GM19395 (cell line): ENCODE measurements at regions not wholly inside any gene's neighbourhood (a gene's known extent, or its start where the extent isn't known, plus 50 kb on each side); places are given as distances from the start of the nearest gene placed in this dataset.
"Not testable (repeated sequence)": the region's sequence is repeated elsewhere in the genome, so short reads cannot be mapped to it uniquely, and the experiment has no call there.

Experiments
- ATAC-seq: cut with Tn5 transposase; IDR thresholded peaks from one replicate; pipeline ENCODE4 v1.9.1; 2021; ENCODE audit warnings: mild to moderate bottlenecking, moderate library complexity; ENCODE audit not compliant: unreplicated experiment

DNA sequence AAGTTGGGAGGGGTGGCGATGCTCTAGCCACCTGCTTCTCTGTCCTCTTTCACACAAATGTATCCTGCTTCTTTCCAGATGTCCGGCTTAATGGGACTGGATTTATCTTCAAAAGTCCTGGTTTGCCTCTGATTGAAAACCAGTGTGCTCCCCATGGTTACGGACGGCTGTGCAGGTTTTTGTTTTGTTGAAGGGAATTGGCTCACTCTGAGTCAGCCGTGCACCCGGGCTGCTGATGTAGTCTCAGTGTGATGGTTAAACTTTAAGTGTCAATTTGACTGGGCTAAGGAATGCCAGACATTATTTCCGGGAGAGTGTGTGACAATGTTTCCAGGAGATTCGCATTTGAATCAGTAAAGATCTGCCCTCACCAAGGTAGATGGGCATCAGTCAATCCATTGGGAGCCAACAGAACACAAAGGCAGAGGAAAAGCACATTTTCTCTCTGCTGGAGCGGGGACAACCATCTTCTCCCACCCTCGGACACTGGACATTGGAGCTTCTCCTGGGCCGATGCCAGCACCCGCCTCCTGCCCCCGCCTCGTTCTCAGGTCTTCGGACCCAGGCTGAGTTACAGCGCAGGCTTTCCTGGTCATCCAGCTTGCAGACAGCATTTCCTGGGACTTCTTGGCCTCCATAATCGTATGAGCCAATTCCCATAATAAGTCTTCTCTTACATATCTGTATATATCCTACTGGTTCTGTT lies 126.9 kb upstream of the TNRC6C start:
- ATAC-seq = no peak

- ATAC-seq = no peak
Measured at GRCh38 chr17:77832180-77832560, 126.3 kb upstream of the TNRC6C start.

DNA sequence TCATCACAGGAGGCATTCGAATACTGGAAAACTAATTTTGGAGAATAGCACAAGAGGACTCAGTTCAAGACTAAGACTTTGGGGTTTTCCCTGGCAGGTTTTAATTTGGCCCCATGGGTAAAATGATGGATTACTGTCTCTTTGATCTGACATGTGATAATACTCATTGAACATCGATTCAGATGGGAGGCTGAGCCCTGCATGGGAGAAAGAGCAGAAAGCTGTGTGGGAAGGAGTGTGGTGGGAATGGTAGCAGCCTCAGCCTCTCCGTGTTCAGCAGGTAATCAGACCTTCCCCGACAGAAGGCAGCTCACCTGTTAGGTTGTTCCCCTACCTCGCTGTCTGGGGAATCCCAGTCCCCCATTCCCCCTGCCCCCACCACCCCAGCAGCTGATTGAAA lies 124.7 kb upstream of the TNRC6C start:
- ATAC-seq = no peak

DNA sequence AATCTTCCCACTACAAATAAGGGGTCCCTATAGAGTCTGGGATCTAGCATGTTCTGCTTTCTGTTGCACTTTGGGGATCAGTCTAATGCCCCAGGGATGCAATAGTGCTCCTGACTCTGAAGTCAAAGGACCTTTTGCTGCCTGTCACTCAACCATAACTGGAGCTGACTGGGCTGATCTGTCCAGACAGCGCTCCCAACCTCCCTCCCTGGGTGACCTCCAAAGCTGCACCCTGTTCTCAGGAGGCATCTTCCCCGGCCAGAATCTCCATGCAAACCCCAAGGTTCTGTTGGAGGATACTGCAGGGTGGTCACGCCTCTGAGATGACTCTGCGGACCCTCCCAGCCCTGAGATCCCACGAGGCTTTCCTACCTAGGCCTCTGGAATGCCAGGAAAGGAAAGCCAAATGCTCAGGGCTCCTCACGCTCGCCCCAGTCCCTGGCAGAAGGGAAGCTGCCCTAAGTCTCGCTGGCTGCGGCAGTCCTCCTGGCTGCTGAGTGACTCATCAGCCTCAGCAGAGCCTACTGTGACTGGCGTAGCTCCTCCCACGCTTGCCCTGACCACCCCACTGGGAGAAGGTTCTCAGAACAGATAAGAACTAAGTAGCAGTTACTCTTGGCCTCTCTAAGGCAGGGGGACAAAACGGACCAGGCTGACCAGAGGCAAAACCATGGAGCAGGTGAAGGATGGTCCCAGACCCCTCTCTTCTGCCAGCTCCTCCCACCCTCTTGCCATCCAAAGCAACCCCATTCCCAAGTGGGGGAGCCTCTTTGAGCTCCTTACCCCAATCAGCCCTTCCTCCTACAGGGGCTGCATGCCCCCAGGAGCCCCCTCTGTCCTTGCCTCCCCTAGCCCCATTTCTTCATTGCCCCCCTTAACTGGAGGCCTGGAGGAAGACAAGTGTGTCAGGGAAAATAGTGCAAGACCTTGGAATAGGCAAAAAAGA lies 124.1 kb upstream of the TNRC6C start:
- ATAC-seq = no peak

DNA sequence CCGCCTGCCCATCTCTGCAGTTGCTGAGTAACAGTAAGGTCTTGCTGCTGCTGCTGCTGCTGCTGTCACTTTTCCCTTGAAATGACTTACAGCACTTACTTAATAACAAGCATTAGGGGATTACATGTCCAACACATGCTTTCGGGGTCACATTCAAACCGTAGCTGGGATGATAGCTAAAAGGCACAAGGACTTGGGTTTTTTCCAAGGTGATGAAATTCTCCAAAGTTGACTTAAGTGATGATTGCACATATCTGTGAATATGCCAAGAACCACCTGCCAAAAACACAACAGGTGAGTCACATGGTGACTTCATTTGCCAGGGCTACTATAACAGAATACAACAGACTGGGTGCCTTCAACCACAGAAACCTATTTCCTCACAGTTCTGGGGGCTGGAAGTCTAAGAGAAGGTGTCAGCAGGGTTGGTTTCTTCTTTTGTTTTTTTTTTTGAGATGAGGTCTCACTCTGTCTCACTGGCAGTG lies 121.9 kb upstream of the TNRC6C start:
- no peak for ATAC-seq

DNA sequence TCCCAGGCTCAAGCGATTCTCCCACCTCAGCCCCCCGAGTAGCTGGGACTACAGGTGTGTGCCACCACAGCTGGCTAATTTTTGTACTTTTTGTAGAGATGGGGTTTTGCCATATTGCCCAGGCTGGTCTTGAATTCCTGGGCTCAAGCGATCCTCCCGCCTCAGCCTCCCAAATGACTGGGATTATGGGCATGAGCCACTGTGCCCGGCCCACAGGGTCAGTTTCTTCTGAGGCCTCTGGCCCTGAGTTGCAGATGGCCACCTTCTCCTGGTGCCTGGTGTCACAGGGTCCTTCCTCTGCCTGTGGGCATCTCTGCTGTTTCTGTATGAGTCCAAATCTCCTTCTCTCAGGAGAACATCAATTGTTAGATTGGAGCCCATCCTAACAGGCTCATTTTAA lies 121.4 kb upstream of the TNRC6C start:
- not testable (repeated sequence) for ATAC-seq

- ATAC-seq = no peak
Measured at GRCh38 chr17:77837917-77838316, 120.6 kb upstream of the TNRC6C start.

DNA sequence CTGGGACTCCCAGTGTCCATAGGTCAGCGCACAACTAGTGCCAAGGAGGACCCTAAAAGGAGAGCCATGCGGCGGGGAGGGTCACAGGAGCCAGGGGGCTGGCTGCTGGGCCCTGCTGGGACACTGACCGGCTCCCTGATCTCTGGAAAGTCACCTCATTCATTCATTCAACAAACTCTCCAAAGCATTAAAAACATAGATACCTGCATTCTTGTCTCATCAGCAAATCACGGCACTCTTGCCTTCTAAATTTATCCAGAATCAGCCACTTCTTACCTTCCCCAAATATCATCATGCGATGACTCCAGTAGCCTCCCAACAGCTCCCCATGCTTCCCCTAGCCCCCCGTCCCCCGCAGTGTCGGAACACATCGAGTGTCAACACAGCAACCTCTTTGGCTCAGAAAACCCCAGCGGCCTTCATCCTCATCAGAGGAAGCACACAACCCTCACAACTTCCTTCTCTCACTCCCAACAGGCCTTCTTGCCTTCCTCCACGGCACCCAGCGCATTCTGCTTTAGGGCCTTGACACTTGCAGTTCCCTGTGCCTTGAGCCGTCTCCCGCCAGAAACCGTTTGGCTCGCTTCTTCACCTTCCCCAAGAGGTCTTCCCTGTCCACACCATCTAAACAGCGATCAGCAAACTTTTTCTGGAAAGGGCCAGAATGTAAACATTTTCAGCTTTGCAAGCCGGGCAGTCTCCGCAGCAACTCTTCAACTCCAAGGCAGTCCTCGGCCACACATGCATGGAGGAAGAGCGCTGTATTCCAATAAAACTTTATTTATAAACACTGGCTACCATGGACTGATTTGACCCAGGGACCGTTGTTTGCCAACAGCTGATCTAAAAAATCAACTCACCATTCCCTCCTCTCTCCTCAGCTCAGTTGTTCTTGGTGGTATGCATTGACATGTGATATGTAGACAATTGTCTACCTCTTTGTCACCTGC lies 119.5 kb upstream of the TNRC6C start:
- no peak for ATAC-seq

DNA sequence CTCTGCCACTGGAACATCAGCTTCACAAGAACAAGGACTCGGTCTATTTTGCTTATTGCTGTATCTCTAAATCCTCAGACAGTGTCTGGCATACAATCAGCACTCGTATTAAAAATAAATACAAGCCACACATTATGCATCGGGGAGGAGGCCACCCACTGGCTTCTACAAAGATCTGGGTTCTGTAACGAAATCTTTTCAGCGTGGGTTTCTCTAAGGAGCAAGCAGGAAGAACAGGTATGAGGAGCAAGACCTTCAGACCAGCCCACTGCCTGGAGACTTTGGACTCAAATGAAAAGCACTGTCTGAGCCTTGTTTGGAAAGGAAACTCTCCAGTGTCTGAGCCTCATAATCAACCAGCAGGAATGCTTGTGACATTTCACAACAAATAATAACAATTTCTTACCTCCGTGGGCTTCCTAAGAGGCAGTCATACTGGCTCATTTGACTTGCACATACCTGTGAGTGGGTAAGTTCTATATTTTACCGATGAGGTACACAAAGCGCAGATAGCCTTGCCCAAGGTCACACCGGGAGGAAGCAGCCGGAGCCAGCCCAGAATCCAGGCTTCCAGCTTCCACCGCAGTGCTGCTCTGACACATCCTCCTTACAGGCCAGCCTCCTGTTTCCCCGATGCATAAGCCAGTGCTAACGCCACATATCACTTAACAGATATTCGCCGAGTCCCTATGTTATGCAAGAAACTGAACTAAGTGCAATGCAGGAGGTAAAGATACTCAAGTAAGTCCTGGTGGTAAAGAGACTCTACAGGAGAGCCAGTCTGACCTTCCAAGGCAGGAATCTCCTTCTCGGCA lies 118.6 kb upstream of the TNRC6C start:
- ATAC-seq = no peak

DNA sequence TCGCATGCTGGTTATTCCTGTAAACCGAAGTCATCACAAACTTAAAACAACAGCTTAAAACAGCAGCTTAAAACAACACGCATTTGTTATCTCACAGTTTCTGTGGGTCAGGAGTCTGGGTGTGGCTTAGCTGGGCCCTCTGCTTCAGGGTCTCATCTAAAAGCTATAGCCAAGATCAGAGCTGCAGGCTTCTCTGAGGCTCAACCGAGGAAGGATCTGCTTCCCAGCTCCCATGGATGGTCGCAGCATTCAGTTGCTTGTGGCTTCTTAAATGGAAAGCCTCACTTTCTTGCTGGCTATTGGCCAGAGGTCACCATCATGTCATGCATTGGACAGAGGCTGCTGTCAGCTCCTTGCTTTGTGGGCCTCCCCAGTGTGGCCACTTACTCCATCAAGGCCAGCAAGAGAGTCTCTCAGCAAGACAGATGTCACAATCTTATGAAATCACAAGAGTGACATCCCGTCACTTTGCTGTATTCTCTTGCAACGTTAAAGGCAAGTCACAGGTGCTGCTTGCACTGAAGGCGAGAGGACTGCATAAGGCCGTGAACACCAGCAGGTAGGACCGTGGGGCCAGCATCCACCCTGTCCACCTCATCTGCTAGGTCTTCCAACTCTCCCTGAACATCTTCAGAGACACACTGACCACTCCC lies 117.9 kb upstream of the TNRC6C start:
- ATAC-seq = no peak

DNA sequence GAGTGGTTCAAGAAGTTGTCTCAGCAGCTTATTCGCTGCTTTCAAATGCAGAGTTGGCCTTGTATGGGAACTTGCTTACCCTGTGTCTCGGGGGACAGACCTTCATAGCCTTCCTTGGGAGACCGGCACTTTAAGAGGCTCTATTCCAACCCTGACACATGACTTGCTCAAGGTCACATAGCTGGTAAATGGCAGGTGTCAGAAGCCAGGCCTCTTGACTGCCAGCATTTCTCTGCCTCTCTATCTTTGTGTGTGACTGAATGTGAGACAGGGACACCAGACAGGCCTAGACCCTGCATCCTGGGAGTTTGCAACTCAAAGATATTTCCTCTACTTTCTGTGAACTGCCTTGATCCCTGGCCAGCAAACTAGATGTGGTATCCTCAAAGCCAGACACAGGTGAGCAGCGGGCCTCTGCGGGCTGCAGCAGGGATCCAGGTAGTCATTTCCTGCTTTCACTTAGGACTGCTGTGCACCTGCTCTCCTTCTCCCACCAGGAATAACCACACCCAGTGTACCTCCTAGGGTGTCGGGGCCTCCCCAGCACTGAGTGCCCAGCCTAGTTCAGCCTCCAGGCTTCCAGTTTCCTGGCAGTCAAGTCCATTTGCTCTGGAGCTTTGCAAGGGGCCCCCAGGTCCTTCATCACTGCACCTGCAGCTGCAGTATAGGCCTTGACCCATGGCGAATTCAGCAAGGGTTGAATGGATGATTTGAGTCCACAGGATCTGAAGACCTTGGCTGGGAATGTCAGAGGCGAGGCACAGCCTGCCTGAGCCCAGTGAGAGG lies 116.6 kb upstream of the TNRC6C start:
- no peak for ATAC-seq

GRCh38 chr17:77842528-77843147 lies 115.9 kb upstream of the TNRC6C start:
- ATAC-seq = no peak

DNA sequence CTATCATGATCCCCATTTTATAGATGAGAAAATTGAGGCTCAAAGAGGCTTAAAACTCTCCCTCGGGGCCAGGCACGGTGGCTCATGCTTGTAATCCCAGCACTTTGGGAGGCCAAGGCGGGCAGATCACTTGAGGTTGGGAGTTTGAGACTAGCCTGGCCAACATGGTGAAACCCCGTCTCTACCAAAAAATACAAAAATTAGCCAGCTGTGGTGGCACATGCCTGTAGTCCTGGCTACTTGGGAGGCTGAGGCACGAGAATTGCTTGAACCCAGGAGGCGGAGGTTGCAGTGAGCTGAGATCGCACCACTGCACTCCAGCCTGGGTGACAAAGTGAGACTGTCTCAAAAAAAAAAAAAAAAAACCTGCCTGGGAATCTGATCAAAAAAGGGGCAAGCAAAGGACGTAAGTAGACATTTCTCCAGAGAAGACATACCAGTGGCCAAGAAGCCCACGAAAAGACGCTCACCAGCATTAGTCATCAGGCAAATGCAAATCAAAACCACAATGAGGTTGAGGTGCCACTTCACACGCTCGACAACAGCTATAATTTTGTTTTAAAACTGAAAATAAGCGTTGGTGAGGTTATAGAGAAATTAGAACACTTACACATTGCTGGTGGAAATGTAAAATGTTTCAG lies 115.1 kb upstream of the TNRC6C start:
- not testable (repeated sequence) for ATAC-seq

DNA sequence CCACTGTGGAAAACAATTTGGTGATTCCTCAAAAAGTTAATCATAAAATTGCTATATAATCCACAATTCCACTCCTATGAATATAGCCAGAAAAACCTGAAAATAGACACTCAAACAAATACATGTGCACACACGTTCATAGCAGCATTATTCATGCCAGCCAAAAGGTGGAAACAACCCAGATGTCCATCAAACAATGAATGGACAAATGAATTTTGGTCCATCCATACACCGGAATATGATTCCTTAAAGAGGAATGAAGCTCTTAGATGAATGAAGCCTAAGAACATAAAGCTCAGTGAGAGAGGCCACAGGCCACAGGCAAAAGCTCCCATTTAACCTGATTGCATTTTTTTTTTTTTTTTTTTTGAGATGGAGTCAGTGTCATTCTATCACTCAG lies 114.6 kb upstream of the TNRC6C start:
- ATAC-seq = no peak

DNA sequence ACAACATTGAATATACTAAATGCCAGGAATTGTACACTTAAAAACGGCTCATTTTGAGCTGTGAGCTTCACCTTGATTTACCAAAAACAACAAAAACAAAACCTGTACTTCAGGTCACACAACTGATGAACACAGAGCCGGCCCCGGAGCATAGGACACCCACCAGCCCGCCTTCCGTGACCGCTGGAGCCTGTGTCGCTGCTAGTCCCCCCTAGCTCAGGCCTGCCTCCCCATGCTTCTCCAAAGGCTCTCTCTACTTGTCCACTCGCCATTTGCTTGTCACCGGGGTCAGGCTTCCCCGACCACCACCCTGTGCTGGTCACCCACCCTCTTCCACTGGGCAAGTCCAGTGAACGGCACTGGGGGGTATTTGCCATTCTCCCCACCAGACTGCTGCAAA lies 113.8 kb upstream of the TNRC6C start:
- ATAC-seq = no peak

- ATAC-seq = no peak
Measured at GRCh38 chr17:77845541-77846225, 112.8 kb upstream of the TNRC6C start.

GRCh38 chr17:77846531-77847085 lies 111.9 kb upstream of the TNRC6C start:
- ATAC-seq = no peak
